Stomach (tissue), 4 donors: ENCODE measurements at regions not wholly inside any gene's neighbourhood (a gene's known extent, or its start where the extent isn't known, plus 50 kb on each side); places are given as distances from the start of the nearest gene placed in this dataset.
"Not testable (repeated sequence)": the region's sequence is repeated elsewhere in the genome, so short reads cannot be mapped to it uniquely, and the experiment has no call there.

Source experiments
- CTCF ChIP-seq, 7 experiments: fragments of 450-650 bp in 4 of 7; fragments of 200-600 bp in 3 of 7; sonication (generic) in 3 of 7; IDR thresholded peaks; one replicate each; pipeline ENCODE4 v1.5.1; 2016 to 2019; ENCODE audit warnings: antibody characterized with exemption in 7 of 7, control low read depth in 2 of 7, mild to moderate bottlenecking in 1 of 7
- EP300 ChIP-seq: sonication (generic); formaldehyde crosslinking; IDR thresholded peaks from one replicate; pipeline ENCODE4 v1.6.1; 2017; ENCODE audit warnings: antibody characterized with exemption
- POLR2A ChIP-seq, 4 donors: fragments of 450-650 bp; IDR thresholded peaks; one replicate each; pipeline ENCODE4 v1.6.1; 2016; ENCODE audit warnings: antibody characterized with exemption in 4 of 4, control low read depth in 2 of 4, mild to moderate bottlenecking in 1 of 4, moderate library complexity in 1 of 4
- POLR2AphosphoS5 ChIP-seq, 3 donors: sonication (generic); formaldehyde crosslinking; IDR thresholded peaks; one replicate each; pipeline ENCODE4 v1.6.1; 2016; ENCODE audit warnings: antibody characterized with exemption in 3 of 3

GRCh38 chr15:81636064-81636463 lies 262.1 kb upstream of the TMC3 start:
- TF ChIP-seq CTCF (IDR thresholded peaks at IDR 0.05); POLR2A (IDR thresholded peaks at IDR 0.05); EP300; POLR2AphosphoS5 (IDR thresholded peaks at IDR 0.05): not testable (repeated sequence)
